H9 (cell line): ENCODE measurements at regions not wholly inside any gene's neighbourhood (a gene's known extent, or its start where the extent isn't known, plus 50 kb on each side); places are given as distances from the start of the nearest gene placed in this dataset.

Experiments
- DNase-seq: peaks from one replicate; pipeline ENCODE4 v3.0.0-alpha.2; 2017
- H2AFZ ChIP-seq: one replicate; pipeline ENCODE4 v1.6.1; 2013; ENCODE audit warnings: mild to moderate bottlenecking, low read length, control low read depth, moderate library complexity
- H2AK5ac ChIP-seq: 2 replicates; pipeline ENCODE4 v1.6.1; 2013; ENCODE audit warnings: low read length, control low read depth, mixed read lengths; ENCODE audit not compliant: insufficient read length
- H2BK120ac ChIP-seq: one replicate; pipeline ENCODE4 v1.6.1; 2013; ENCODE audit warnings: low read depth, mild to moderate bottlenecking, low read length, control low read depth, inconsistent platforms; ENCODE audit not compliant: poor library complexity, severe bottlenecking
- H2BK12ac ChIP-seq: 2 replicates; pipeline ENCODE4 v1.6.1; 2013; ENCODE audit warnings: low read length, control low read depth, mixed read lengths, low read depth; ENCODE audit not compliant: insufficient read length
- H2BK15ac ChIP-seq: 2 replicates; pipeline ENCODE4 v1.6.1; 2013; ENCODE audit warnings: low read depth, low read length, control low read depth
- H2BK20ac ChIP-seq: one replicate; pipeline ENCODE4 v1.6.1; 2013; ENCODE audit warnings: low read depth, mild to moderate bottlenecking, low read length, control low read depth, inconsistent platforms; ENCODE audit not compliant: poor library complexity, severe bottlenecking
- H2BK5ac ChIP-seq: 2 replicates; pipeline ENCODE4 v1.6.1; 2013; ENCODE audit warnings: low read length, control low read depth, mixed read lengths; ENCODE audit not compliant: insufficient read length
- H3K14ac ChIP-seq: 2 replicates; pipeline ENCODE4 v1.6.1; 2013; ENCODE audit warnings: low read length, control low read depth; ENCODE audit not compliant: insufficient read depth
- H3K18ac ChIP-seq: 2 replicates; pipeline ENCODE4 v1.6.1; 2013; ENCODE audit warnings: low read depth, mild to moderate bottlenecking, mixed read lengths, low read length, control low read depth; ENCODE audit not compliant: insufficient read length
- H3K23ac ChIP-seq: 2 replicates; pipeline ENCODE4 v1.6.1; 2013; ENCODE audit warnings: low read length, control low read depth, mixed read lengths, low read depth; ENCODE audit not compliant: insufficient read length
- H3K23me2 ChIP-seq: 2 replicates; pipeline ENCODE4 v1.6.1; 2013; ENCODE audit warnings: low read depth, mild to moderate bottlenecking, mixed read lengths, low read length, control low read depth; ENCODE audit not compliant: insufficient read length, poor library complexity, severe bottlenecking
- H3K27ac ChIP-seq: 2 replicates; pipeline ENCODE4 v1.5.1; 2013; ENCODE audit warnings: low read length, control low read depth, mixed read lengths, low read depth; ENCODE audit not compliant: insufficient read length
- H3K27me3 ChIP-seq: 2 replicates; pipeline ENCODE4 v1.6.1; 2013; ENCODE audit warnings: low read length, control low read depth, inconsistent platforms; ENCODE audit not compliant: insufficient read depth
- H3K4ac ChIP-seq: 2 replicates; pipeline ENCODE4 v1.6.1; 2013; ENCODE audit warnings: low read depth, mild to moderate bottlenecking, control low read depth, inconsistent platforms, low read length, moderate library complexity
- H3K4me1 ChIP-seq: 2 replicates; pipeline ENCODE4 v1.6.1; 2013; ENCODE audit warnings: low read length, control low read depth, inconsistent platforms; ENCODE audit not compliant: insufficient read depth
- H3K4me2 ChIP-seq: 2 replicates; pipeline ENCODE4 v1.6.1; 2013; ENCODE audit warnings: low read length, control low read depth, mixed read lengths; ENCODE audit not compliant: insufficient read length, insufficient read depth
- H3K56ac ChIP-seq: 2 replicates; pipeline ENCODE4 v1.6.1; 2013; ENCODE audit warnings: low read depth, mild to moderate bottlenecking, mixed read lengths, low read length, control low read depth; ENCODE audit not compliant: insufficient read length
- H3K79me1 ChIP-seq: 2 replicates; pipeline ENCODE4 v1.6.1; 2013; ENCODE audit warnings: low read depth, mild to moderate bottlenecking, moderate library complexity, low read length, control low read depth, inconsistent platforms; ENCODE audit not compliant: insufficient read depth, poor library complexity, severe bottlenecking
- H3K79me2 ChIP-seq: 2 replicates; pipeline ENCODE4 v1.6.1; 2013; ENCODE audit warnings: low read length, control low read depth, inconsistent platforms; ENCODE audit not compliant: insufficient read depth
- H3K9ac ChIP-seq: 2 replicates; pipeline ENCODE4 v1.6.1; 2013; ENCODE audit warnings: low read length, control low read depth, mixed read lengths; ENCODE audit not compliant: insufficient read length; ENCODE audit errors: extremely low read depth
- H3K9me3 ChIP-seq: one replicate; pipeline ENCODE4 v1.6.1; 2013; ENCODE audit warnings: low read depth, low read length, inconsistent platforms; ENCODE audit not compliant: control insufficient read depth
- H3T11ph ChIP-seq: one replicate; pipeline ENCODE4 v1.6.1; 2013; ENCODE audit warnings: mild to moderate bottlenecking, low read length, control low read depth, inconsistent platforms
- H4K20me1 ChIP-seq: one replicate; pipeline ENCODE4 v1.6.1; 2013; ENCODE audit not compliant: control insufficient read depth, insufficient read length, insufficient read depth
- H4K5ac ChIP-seq: 2 replicates; pipeline ENCODE4 v1.6.1; 2013; ENCODE audit warnings: low read depth, mild to moderate bottlenecking, mixed read lengths, low read length, control low read depth; ENCODE audit not compliant: insufficient read length
- H4K8ac ChIP-seq: replicated peaks from 2 replicates; pipeline ENCODE4 v1.6.1; 2013; ENCODE audit warnings: low read length, control low read depth, mixed read lengths, low read depth; ENCODE audit not compliant: insufficient read length
- H4K91ac ChIP-seq: 2 replicates; pipeline ENCODE4 v1.6.1; 2013; ENCODE audit warnings: low read depth, mild to moderate bottlenecking, moderate library complexity, mixed read lengths, low read length, control low read depth; ENCODE audit not compliant: insufficient read length
- H3K27ac Mint-ChIP-seq, 3 experiments: 2 replicates in 2 of 3; 3 replicates in 1 of 3; pipeline ENCODE4 v1.8.0; 2020 to 2021; ENCODE audit warnings: mixed read lengths in 3 of 3, mild to moderate bottlenecking in 1 of 3, moderate library complexity in 1 of 3
- H3K27me3 Mint-ChIP-seq: 2 replicates; pipeline ENCODE4 v1.8.0; 2021; ENCODE audit warnings: low read depth, mild to moderate bottlenecking, moderate library complexity, mixed read lengths
- H3K36me3 Mint-ChIP-seq, 3 experiments: 2 replicates in 2 of 3; 3 replicates in 1 of 3; pipeline ENCODE4 v1.8.0; 2020 to 2021; ENCODE audit warnings: low read depth in 3 of 3, mixed read lengths in 3 of 3; ENCODE audit not compliant: insufficient read depth in 1 of 3
- H3K4me1 Mint-ChIP-seq, 2 experiments: 2 replicates each; pipeline ENCODE4 v1.8.0; 2020; ENCODE audit warnings: mixed read lengths in 2 of 2
- H3K4me3 Mint-ChIP-seq, 2 experiments: 2 replicates in 1 of 2; 3 replicates in 1 of 2; pipeline ENCODE4 v1.8.0; 2020 to 2021; ENCODE audit warnings: mild to moderate bottlenecking in 2 of 2, mixed read lengths in 2 of 2, moderate library complexity in 1 of 2
- H3K9me3 Mint-ChIP-seq, 2 experiments: 2 replicates in 1 of 2; 3 replicates in 1 of 2; pipeline ENCODE4 v1.8.0; 2020; ENCODE audit warnings: mild to moderate bottlenecking in 2 of 2, mixed read lengths in 2 of 2, moderate library complexity in 1 of 2
- CTCF ChIP-seq: fragments of 200-600 bp; sonication (generic); conservative IDR thresholded peaks from 3 replicates; pipeline ENCODE4 v1.8.0; 2021; ENCODE audit warnings: antibody characterized with exemption, mild to moderate bottlenecking
- WGBS: extraction: QIAGEN DNeasy Blood & Tissue Kit; methylation state at CpG from one replicate; pipeline ENCODE4 v1.1.7; 2013; ENCODE audit warnings: missing lambda C conversion rate, low lambda C conversion rate, mixed read lengths; ENCODE audit not compliant: insufficient read length; ENCODE audit errors: extremely low coverage; 5-methylcytosine and 5-hydroxymethylcytosine counted together

- Histone ChIP-seq H2BK120ac (no peak overlapping the region), H4K91ac (no peak overlapping the region), H3K14ac (no peak overlapping the region), H3K4me2 (no peak overlapping the region), H3K4ac (no peak overlapping the region), H3K79me1 (no peaks in the 10 kb centered on the region), H4K20me1 (no peaks in the 10 kb centered on the region), H2AK5ac (no peak overlapping the region), H3T11ph (no peak overlapping the region), H3K18ac (no peak overlapping the region), H2BK5ac (no peak overlapping the region), H2BK20ac (no peak overlapping the region), H3K27me3 (no peaks in the 10 kb centered on the region), H3K23me2 (no peaks in the 10 kb centered on the region), H3K79me2 (no peaks in the 10 kb centered on the region), H3K23ac (no peak overlapping the region), H3K4me1 (0 out of 2 replicates have a peak, but pooled peaks cover 2% of the 10 kb centered on the region), H4K8ac (no peak overlapping the region), H2BK15ac (no peak overlapping the region), H2AFZ (no peak overlapping the region), H3K56ac (no peak overlapping the region), H3K27ac (no peak overlapping the region), H3K9ac (no peak overlapping the region), H2BK12ac (no peak overlapping the region), H4K5ac (no peak overlapping the region), H3K9me3 (no peaks in the 10 kb centered on the region)
- H3K4me1 Mint-ChIP-seq = peaks cover 27 to 61% of the 10 kb centered on the region in 2 experiments
- H3K27me3 Mint-ChIP-seq = peaks cover 21% of the 10 kb centered on the region
- 100% methylated on average over 3 of the region's 8 CpGs for WGBS
- peak overlapping the region in 1 of 3 experiments; percentile 24; a peak in 1 of 7 replicates for H3K27ac Mint-ChIP-seq
- no peak for DNase-seq
- H3K9me3 Mint-ChIP-seq = peaks cover 0 to 7% of the 10 kb centered on the region in 2 experiments; a peak in 1 of 5 replicates
- H3K36me3 Mint-ChIP-seq = no peaks in the 10 kb centered on the region
- H3K4me3 Mint-ChIP-seq = no peak overlapping the region
- TF ChIP-seq CTCF = no peak
These were observed 129.2 kb upstream of the WNT4 start for GRCh38 chr1:22271847-22272801.
